ENCODE measurements at regions not wholly inside any gene's neighbourhood (a gene's known extent, or its start where the extent isn't known, plus 50 kb on each side); places are given as distances from the start of the nearest gene placed in this dataset. TPM values are rescaled to one million over a fixed set of nuclear protein-coding genes. Genes with fewer than 3 reads are reported as not detected.

DNA sequence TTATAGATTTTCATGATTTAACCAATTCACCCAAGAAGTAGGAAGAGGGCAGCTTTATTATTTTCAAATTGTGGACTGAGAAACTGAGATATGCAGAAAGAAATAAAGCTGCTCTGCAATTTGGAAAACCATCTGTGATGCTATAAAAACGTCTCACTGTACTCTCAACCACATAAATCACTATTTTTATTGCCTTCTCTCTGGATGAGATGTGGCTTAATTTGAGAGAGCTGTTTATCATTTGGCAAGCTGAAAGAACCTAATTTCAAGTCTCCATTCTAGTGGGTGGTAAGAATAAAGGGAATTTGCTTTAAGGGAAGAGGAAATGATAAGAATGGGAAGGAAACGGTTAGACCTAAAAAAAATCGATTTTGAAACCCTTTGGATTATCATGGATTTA, 49.9 kb upstream of the CYP1B1 start:
- Histone ChIP-seq H3K36me3 (ENCODE audit: insufficient read depth, low read length) (no peaks in the 10 kb centered on the region), H3K4me1 (ENCODE audit: insufficient read depth, low read length, poor library complexity, severe bottlenecking) (peaks cover 5% of the 10 kb centered on the region), H2AFZ (ENCODE audit: low read length) (no peak overlapping the region), H3K79me2 (ENCODE audit: insufficient read depth, low read depth, low read length) (no peaks in the 10 kb centered on the region), H3K9me2 (ENCODE audit: insufficient read depth, low read length) (no peaks in the 10 kb centered on the region), H3K9me3 (ENCODE audit: low read length) (peaks cover 5% of the 10 kb centered on the region; the same call in 1 of the 2 replicates), H4K20me1 (ENCODE audit: insufficient read depth, low read length) (no peaks in the 10 kb centered on the region), H3K4me3 (ENCODE audit: low read depth, low read length, poor library complexity, severe bottlenecking) (no peak overlapping the region), H3K4me2 (ENCODE audit: low read length) (no peak overlapping the region), H3K27ac (ENCODE audit: low read depth, low read length, poor library complexity, severe bottlenecking) (no peak overlapping the region)
- intact Hi-C loops (cut with micrococcal nuclease; ENCODE audit: unreplicated experiment), result no loop called here
- no peak for DNase-seq (ENCODE audit: low spot score)
- ChIA-PET CTCF (ENCODE audit: unreplicated experiment) (no interaction called here), POLR2A (interaction anchor here (0.7 kb wide), 2 partner anchors 72 to 716 kb away, joined by 3 read pairs; no protein-coding TSS in a partner anchor)
- BruUV-seq (replicated peaks), result no TSS peak
- TF ChIP-seq, protein P1, sequence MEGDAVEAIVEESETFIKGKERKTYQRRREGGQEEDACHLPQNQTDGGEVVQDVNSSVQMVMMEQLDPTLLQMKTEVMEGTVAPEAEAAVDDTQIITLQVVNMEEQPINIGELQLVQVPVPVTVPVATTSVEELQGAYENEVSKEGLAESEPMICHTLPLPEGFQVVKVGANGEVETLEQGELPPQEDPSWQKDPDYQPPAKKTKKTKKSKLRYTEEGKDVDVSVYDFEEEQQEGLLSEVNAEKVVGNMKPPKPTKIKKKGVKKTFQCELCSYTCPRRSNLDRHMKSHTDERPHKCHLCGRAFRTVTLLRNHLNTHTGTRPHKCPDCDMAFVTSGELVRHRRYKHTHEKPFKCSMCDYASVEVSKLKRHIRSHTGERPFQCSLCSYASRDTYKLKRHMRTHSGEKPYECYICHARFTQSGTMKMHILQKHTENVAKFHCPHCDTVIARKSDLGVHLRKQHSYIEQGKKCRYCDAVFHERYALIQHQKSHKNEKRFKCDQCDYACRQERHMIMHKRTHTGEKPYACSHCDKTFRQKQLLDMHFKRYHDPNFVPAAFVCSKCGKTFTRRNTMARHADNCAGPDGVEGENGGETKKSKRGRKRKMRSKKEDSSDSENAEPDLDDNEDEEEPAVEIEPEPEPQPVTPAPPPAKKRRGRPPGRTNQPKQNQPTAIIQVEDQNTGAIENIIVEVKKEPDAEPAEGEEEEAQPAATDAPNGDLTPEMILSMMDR (conservative IDR thresholded peaks at IDR 0.05; ENCODE audit: low read length), result no peak
- TF ChIP-seq EZH2phosphoT487 (IDR thresholded peaks at IDR 0.05; ENCODE audit: borderline replicate concordance, low read depth, low read length), result no peak

Small RNA genes in the stretch of these regions (small RNA-seq; reads per million reads assigned to genes)
- gene AC009229.3 (not detected), gene RNU6-951P (not detected)
